AG04449 (cell line): ENCODE measurements at regions not wholly inside any gene's neighbourhood (a gene's known extent, or its start where the extent isn't known, plus 50 kb on each side); places are given as distances from the start of the nearest gene placed in this dataset.

ENCODE experiments used
- CTCF ChIA-PET: fragments of 350-600 bp; formaldehyde crosslinking; extraction: SDS; loops from one replicate; lab custom pipeline; 2021; ENCODE audit warnings: antibody characterized with exemption; lab: Yijun Ruan, JAX
- POLR2A ChIA-PET: fragments of 400-600, 350-600 bp; formaldehyde crosslinking; extraction: SDS; loops from one replicate; lab custom pipeline; 2020; ENCODE audit warnings: antibody characterized with exemption, inconsistent platforms; lab: Yijun Ruan, JAX
- DNase-seq: peaks from one replicate; pipeline ENCODE4 v3.0.0-alpha.2; 2010; ENCODE audit warnings: low read depth, low spot score
- H3K4me3 ChIP-seq: 2 replicates; pipeline ENCODE4 v1.5.1; 2011; ENCODE audit warnings: low read depth, mild to moderate bottlenecking, control low read depth, low read length
- TF ChIP-seq, protein P1 (sequence below): IDR thresholded peaks from one replicate; pipeline ENCODE4 v1.5.1; 2011; ENCODE audit warnings: mild to moderate bottlenecking, moderate library complexity, low read length, control low read depth, inconsistent platforms; ENCODE audit not compliant: insufficient read depth; ENCODE audit errors: missing control alignments

GRCh38 chr14:76607510-76607909, 153.8 kb upstream of the VASH1 start:
- no peak for DNase-seq
- TF ChIP-seq, protein P1, sequence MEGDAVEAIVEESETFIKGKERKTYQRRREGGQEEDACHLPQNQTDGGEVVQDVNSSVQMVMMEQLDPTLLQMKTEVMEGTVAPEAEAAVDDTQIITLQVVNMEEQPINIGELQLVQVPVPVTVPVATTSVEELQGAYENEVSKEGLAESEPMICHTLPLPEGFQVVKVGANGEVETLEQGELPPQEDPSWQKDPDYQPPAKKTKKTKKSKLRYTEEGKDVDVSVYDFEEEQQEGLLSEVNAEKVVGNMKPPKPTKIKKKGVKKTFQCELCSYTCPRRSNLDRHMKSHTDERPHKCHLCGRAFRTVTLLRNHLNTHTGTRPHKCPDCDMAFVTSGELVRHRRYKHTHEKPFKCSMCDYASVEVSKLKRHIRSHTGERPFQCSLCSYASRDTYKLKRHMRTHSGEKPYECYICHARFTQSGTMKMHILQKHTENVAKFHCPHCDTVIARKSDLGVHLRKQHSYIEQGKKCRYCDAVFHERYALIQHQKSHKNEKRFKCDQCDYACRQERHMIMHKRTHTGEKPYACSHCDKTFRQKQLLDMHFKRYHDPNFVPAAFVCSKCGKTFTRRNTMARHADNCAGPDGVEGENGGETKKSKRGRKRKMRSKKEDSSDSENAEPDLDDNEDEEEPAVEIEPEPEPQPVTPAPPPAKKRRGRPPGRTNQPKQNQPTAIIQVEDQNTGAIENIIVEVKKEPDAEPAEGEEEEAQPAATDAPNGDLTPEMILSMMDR, result no peak
- CTCF ChIA-PET, result no interaction called here
- POLR2A ChIA-PET, result no interaction called here
- no peak overlapping the region for H3K4me3 ChIP-seq

DNA sequence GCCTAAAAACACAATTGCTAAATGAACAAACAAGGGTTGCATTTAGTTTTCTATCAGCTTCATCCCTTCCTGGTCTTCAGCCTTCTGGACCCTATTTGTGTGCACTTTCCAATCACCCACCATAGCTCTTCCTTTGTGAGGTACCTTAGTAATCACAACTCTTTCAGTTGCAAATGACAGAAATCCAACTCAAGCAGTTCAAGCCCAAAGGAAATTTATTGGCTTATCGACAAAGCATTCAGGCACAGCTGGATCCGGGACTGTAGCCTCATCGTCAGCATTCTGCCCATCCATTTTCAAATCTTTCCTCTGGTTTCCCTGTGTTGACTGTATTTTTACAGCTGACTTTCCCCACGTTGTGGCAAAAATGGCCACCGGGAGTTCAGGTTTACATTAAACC, 148.6 kb upstream of the VASH1 start:
- POLR2A ChIA-PET, result no interaction called here
- no peak overlapping the region for H3K4me3 ChIP-seq

DNA sequence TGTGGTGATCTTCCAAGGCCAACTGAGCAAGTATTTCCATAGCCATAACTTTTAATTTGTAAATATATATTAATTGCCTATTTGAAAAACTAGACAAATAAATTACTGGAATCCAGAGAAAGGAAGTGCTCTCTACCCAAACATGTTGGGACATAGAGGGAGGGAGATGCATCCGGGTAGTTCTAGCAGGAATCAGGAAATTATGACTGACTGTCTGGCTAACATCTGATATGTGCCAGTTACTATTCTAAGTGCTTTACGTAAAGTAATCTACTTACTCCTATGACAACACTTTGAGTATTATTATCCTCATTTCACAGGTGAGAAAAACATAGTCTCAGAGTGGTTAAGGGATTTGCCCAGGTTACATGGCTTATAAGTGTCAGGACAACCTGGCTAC, 147.7 kb upstream of the VASH1 start:
- ChIA-PET POLR2A (no interaction called here), CTCF (no interaction called here)
- no peak overlapping the region for H3K4me3 ChIP-seq
- TF ChIP-seq, protein P1, result no peak
- no peak for DNase-seq

More for the DNA sequence above, 148.6 kb upstream of the VASH1 start:
- TF ChIP-seq, protein P1, result no peak
- CTCF ChIA-PET, result no interaction called here
- no peak for DNase-seq

- H3K4me3 ChIP-seq, result no peak overlapping the region
- ChIA-PET CTCF (no interaction called here), POLR2A (no interaction called here)
- TF ChIP-seq, protein P1, result no peak
- DNase-seq, result no peak
Observed at GRCh38 chr14:76615331-76615730, 145.9 kb upstream of the VASH1 start.

DNA sequence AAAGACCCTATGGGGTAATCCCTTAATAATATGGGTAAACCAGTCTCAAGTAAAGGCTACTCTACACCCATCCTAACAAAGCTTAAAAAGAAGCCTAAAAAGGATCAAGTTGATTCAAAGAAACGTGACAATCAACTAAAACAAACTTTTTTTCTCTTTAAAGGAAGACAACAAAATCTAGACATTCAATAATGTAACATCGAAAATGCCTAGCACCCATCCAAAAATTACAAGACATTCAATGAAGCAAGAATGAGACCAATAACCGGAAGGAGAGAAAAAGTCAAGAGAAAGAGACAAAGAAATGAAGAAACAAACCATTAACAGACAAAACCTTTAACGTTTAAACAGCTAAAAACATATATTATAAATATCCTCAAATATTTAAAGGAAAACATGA, 143.8 kb upstream of the VASH1 start:
- POLR2A ChIA-PET, result no interaction called here
- TF ChIP-seq, protein P1, result no peak
- H3K4me3 ChIP-seq, result no peak overlapping the region
- DNase-seq, result no peak
- CTCF ChIA-PET, result no interaction called here

DNA sequence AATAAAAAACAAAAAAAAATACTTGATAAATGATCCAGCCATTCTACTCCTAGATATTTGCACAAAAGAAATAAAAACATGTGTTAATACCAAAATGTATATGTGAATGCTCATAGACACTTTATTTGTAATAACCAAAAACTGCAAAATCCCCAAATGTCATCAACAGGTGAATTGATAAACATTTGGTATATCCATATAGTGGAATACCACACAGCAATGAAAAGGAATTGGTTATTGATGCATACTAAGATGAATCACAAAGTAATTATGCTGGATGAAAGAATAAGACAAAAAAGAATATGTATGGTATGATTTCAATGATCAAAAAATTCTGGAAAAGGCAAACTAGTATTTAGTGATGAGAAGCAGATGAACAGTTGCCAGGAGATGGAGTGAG, 124.7 kb upstream of the VASH1 start:
- POLR2A ChIA-PET, result no interaction called here
- TF ChIP-seq, protein P1, result no peak
- CTCF ChIA-PET, result no interaction called here
- H3K4me3 ChIP-seq, result no peak overlapping the region
- no peak for DNase-seq
